Uterus (tissue), 3 donors: ENCODE measurements at regions not wholly inside any gene's neighbourhood (a gene's known extent, or its start where the extent isn't known, plus 50 kb on each side); places are given as distances from the start of the nearest gene placed in this dataset.

Source experiments
- DNase-seq, 2 donors: peaks; one replicate each; pipeline ENCODE4 v3.0.0-alpha.2; 2019 to 2020
- H3K27ac ChIP-seq, 2 donors: fragments of 200-600 bp; sonication (generic); 1 replicate in 1 of 2; 2 replicates in 1 of 2; pipeline ENCODE4 v1.5.1; 2016 to 2018
- H3K27me3 ChIP-seq, 2 donors: fragments of 200-600 bp; sonication (generic); one replicate each; pipeline ENCODE4 v1.5.1; 2018 to 2019; ENCODE audit warnings: control low read depth in 1 of 2
- H3K36me3 ChIP-seq, 2 donors: fragments of 200-600 bp; sonication (generic); one replicate each; pipeline ENCODE4 v1.5.1; 2019; ENCODE audit warnings: control low read depth in 1 of 2
- H3K4me1 ChIP-seq, 2 donors: fragments of 200-600 bp; sonication (generic); one replicate each; pipeline ENCODE4 v1.5.1; 2018 to 2019; ENCODE audit warnings: control low read depth in 1 of 2
- H3K4me3 ChIP-seq, 2 donors: fragments of 200-600 bp; sonication (generic); 1 replicate in 1 of 2; 2 replicates in 1 of 2; pipeline ENCODE4 v1.5.1; 2018 to 2019; ENCODE audit warnings: mild to moderate bottlenecking in 1 of 2
- H3K9me3 ChIP-seq, 2 donors: fragments of 200-600 bp; sonication (generic); one replicate each; pipeline ENCODE4 v1.5.1; 2019; ENCODE audit warnings: control low read depth in 1 of 2
- POLR2A ChIP-seq, 2 donors: fragments of 450-650 bp; IDR thresholded peaks; one replicate each; pipeline ENCODE4 v1.6.1; 2016; ENCODE audit warnings: antibody characterized with exemption in 2 of 2, mild to moderate bottlenecking in 1 of 2, moderate library complexity in 1 of 2
- intact Hi-C: fragments of 100-400 bp; cut with DNase I; formaldehyde crosslinking; loops from one replicate; pipeline ENCODE4 v1.15.1; 2023; ENCODE audit warnings: low total_unique reads
- TF ChIP-seq, protein P1 (sequence below), 4 experiments: fragments of 200-600 bp in 2 of 4; fragments of 450-650 bp in 2 of 4; sonication (generic) in 2 of 4; IDR thresholded peaks; one replicate each; pipeline ENCODE4 v1.5.1; 2016 to 2019; ENCODE audit warnings: antibody characterized with exemption in 4 of 4, mild to moderate bottlenecking in 2 of 4, moderate library complexity in 1 of 4
- donor health status: DM: yes; HTN: yes; CAD: no.

- intact Hi-C loops: no loop called here
- H3K4me3 ChIP-seq: no peak overlapping the region
- TF ChIP-seq, protein P1, sequence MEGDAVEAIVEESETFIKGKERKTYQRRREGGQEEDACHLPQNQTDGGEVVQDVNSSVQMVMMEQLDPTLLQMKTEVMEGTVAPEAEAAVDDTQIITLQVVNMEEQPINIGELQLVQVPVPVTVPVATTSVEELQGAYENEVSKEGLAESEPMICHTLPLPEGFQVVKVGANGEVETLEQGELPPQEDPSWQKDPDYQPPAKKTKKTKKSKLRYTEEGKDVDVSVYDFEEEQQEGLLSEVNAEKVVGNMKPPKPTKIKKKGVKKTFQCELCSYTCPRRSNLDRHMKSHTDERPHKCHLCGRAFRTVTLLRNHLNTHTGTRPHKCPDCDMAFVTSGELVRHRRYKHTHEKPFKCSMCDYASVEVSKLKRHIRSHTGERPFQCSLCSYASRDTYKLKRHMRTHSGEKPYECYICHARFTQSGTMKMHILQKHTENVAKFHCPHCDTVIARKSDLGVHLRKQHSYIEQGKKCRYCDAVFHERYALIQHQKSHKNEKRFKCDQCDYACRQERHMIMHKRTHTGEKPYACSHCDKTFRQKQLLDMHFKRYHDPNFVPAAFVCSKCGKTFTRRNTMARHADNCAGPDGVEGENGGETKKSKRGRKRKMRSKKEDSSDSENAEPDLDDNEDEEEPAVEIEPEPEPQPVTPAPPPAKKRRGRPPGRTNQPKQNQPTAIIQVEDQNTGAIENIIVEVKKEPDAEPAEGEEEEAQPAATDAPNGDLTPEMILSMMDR (IDR thresholded peaks at IDR 0.05): no peak
- TF ChIP-seq POLR2A (IDR thresholded peaks at IDR 0.05): no peak
- no peaks in the 10 kb centered on the region for H3K9me3 ChIP-seq
- H3K27me3 ChIP-seq: no peaks in the 10 kb centered on the region
- H3K27ac ChIP-seq: no peak overlapping the region
- DNase-seq: no peak
- no peaks in the 10 kb centered on the region for H3K36me3 ChIP-seq
- no peaks in the 10 kb centered on the region for H3K4me1 ChIP-seq
These were observed 396.4 kb upstream of the CCL2 start for GRCh38 chr17:33858682-33859081.

GRCh38 chr17:33862772-33863602 lies 392.1 kb upstream of the CCL2 start:
- Histone ChIP-seq H3K36me3 (no peaks in the 10 kb centered on the region), H3K4me3 (no peak overlapping the region), H3K9me3 (no peaks in the 10 kb centered on the region), H3K4me1 (no peaks in the 10 kb centered on the region), H3K27ac (no peak overlapping the region), H3K27me3 (no peaks in the 10 kb centered on the region)
- TF ChIP-seq, protein P1 (IDR thresholded peaks at IDR 0.05): no peak
- TF ChIP-seq POLR2A (IDR thresholded peaks at IDR 0.05): no peak
- intact Hi-C loops: no loop called here
- no peak for DNase-seq

DNA sequence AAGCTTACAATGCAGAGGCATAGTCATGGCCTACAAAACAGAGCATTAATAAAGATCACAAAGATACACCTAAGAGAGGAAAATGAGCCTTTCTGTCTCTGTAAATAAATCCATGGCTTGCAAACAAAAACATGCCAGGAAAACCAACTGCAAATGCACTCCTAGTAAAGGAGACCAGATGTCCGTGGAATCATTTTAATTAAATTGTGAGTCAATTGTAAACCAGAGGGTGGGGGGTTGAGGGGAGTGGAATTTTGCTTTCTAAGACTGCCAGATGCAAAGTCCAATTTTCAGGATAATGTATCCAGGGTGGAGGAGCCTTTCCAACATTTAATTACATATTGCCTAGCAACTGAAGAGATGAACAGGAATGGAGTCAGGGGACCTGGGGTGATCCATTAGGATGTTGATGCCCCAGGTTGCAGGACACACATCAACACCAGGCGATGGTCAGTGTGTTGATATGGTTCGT lies 390.3 kb upstream of the CCL2 start:
- Histone ChIP-seq H3K27me3 (no peaks in the 10 kb centered on the region), H3K4me3 (no peak overlapping the region), H3K27ac (no peak overlapping the region), H3K4me1 (no peaks in the 10 kb centered on the region), H3K9me3 (no peaks in the 10 kb centered on the region), H3K36me3 (no peaks in the 10 kb centered on the region)
- intact Hi-C loops: no loop called here
- TF ChIP-seq, protein P1 (IDR thresholded peaks at IDR 0.05): no peak
- TF ChIP-seq POLR2A (IDR thresholded peaks at IDR 0.05): no peak
- DNase-seq: no peak

DNA sequence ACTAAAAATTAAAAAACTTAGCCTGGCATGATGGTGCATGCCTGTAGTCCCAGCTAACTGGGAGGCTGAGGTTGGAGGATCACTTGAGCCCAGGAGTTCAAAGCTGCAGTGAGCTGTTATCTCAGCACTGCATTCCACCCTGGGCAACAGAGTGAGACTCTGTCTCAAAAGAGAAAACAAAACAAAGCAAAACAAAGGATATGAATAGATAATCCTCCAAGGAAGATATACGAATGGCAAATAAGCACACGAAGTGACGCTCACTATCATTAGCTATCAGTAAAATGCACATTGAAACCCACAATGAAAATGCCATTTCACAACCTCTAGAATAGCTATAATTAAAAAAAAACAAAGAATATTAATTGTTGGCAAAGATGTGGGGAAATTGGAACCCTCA lies 386.2 kb upstream of the CCL2 start:
- H3K27ac ChIP-seq: no peak overlapping the region
- no peaks in the 10 kb centered on the region for H3K4me1 ChIP-seq
- H3K4me3 ChIP-seq: no peak overlapping the region
- no peaks in the 10 kb centered on the region for H3K27me3 ChIP-seq
- intact Hi-C loops: no loop called here
- no peaks in the 10 kb centered on the region for H3K36me3 ChIP-seq
- H3K9me3 ChIP-seq: no peaks in the 10 kb centered on the region
- no peak for DNase-seq
- no peak for TF ChIP-seq POLR2A (IDR thresholded peaks at IDR 0.05)
- TF ChIP-seq, protein P1 (IDR thresholded peaks at IDR 0.05): no peak

DNA sequence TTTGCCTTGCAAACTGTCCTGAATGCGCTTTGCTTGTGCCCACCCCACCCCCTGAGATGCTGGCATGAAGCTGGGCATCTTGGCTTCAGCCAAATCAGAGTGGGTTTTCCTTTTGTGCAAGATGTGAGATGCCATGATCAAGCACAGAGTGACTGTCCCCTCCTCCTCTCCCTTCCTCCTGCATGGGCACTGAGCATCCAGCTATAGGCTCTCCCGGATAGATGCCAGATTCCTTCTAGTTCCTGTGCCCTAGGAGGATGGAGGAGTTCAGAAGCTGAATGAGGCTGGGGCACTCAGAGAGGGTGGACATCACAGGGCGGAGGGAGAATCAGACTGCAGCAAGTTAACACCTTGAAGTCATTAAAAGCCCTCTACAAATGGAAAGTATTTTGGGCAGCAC lies 384.1 kb upstream of the CCL2 start:
- TF ChIP-seq, protein P1 (IDR thresholded peaks at IDR 0.05): no peak
- TF ChIP-seq POLR2A (IDR thresholded peaks at IDR 0.05): no peak
- Histone ChIP-seq H3K9me3 (no peaks in the 10 kb centered on the region), H3K36me3 (no peaks in the 10 kb centered on the region), H3K4me3 (no peak overlapping the region), H3K27ac (no peak overlapping the region), H3K27me3 (no peaks in the 10 kb centered on the region), H3K4me1 (no peaks in the 10 kb centered on the region)
- intact Hi-C loops: no loop called here
- DNase-seq: no peak
